HEK293 (cell line): ENCODE measurements at regions not wholly inside any gene's neighbourhood (a gene's known extent, or its start where the extent isn't known, plus 50 kb on each side); places are given as distances from the start of the nearest gene placed in this dataset.

ENCODE experiments used
- CTCF ChIP-seq: fragments of 450-650 bp; formaldehyde crosslinking; IDR thresholded peaks from 2 replicates; pipeline ENCODE4 v1.5.1; 2016; ENCODE audit warnings: missing biosample characterization, missing genetic modification characterization
- MYNN ChIP-seq: fragments of 450-650 bp; formaldehyde crosslinking; IDR thresholded peaks from 2 replicates; pipeline ENCODE4 v1.5.1; 2016; ENCODE audit warnings: missing biosample characterization, missing genetic modification characterization, borderline replicate concordance

GRCh38 chr1:201748335-201748734 is 80.6 kb upstream of the IPO9 start:
- TF ChIP-seq MYNN (tag by site-specific recombination): no peak
- TF ChIP-seq CTCF (tag by site-specific recombination): no peak
